CD4-positive, alpha-beta T cell (primary cell): ENCODE measurements at regions not wholly inside any gene's neighbourhood (a gene's known extent, or its start where the extent isn't known, plus 50 kb on each side); places are given as distances from the start of the nearest gene placed in this dataset.

Experiments
- ATAC-seq: fragments of 200-7000 bp; cut with Tn5 transposase; one replicate; pipeline ENCODE4 v1.10.0; 2022; ENCODE audit warnings: mild to moderate bottlenecking; ENCODE audit not compliant: poor library complexity
- CTCF ChIA-PET: fragments of 350-600 bp; sonication (Branson Sonifier 250); formaldehyde crosslinking; loops from one replicate; lab custom pipeline; 2021; ENCODE audit warnings: antibody characterized with exemption, inconsistent platforms; lab: Charles Lee
- POLR2A ChIA-PET: fragments of 350-600 bp; sonication (Branson Sonifier 250); formaldehyde crosslinking; loops from one replicate; lab custom pipeline; 2021; ENCODE audit warnings: antibody characterized with exemption, inconsistent platforms; lab: Charles Lee
- DNase-seq, 14 experiments: peaks; one replicate each; pipeline ENCODE4 v3.0.0-alpha.2; 2013 to 2020; ENCODE audit warnings: mixed read lengths in 2 of 14
- H3K27ac ChIP-seq, 2 donors: one replicate each; pipeline versions ENCODE4 v1.5.1 to v1.7.0; 2013; ENCODE audit warnings: low read length in 2 of 2, low read depth in 1 of 2, mild to moderate bottlenecking in 1 of 2
- H3K27me3 ChIP-seq, 2 experiments: 1 replicate in 1 of 2; 2 replicates in 1 of 2; pipeline versions ENCODE4 v1.6.1 to v1.7.0; 2013; ENCODE audit warnings: low read length in 2 of 2, control low read depth in 1 of 2, mild to moderate bottlenecking in 1 of 2, moderate library complexity in 1 of 2; ENCODE audit not compliant: insufficient read depth in 2 of 2, control insufficient read depth in 1 of 2
- H3K36me3 ChIP-seq: one replicate; pipeline ENCODE4 v1.6.1; 2013; ENCODE audit warnings: low read length, control low read depth; ENCODE audit not compliant: insufficient read depth
- H3K4me1 ChIP-seq: one replicate; pipeline ENCODE4 v1.6.1; 2013; ENCODE audit warnings: low read length, control low read depth; ENCODE audit not compliant: insufficient read depth
- H3K4me3 ChIP-seq: one replicate; pipeline ENCODE4 v1.5.1; 2013; ENCODE audit warnings: mild to moderate bottlenecking, low read length, moderate library complexity
- H3K9me3 ChIP-seq, 2 experiments: 1 replicate in 1 of 2; 2 replicates in 1 of 2; pipeline versions ENCODE4 v1.6.1 to v1.7.0; 2013; ENCODE audit warnings: low read length in 2 of 2, mild to moderate bottlenecking in 2 of 2, control low read depth in 1 of 2, moderate library complexity in 1 of 2; ENCODE audit not compliant: control insufficient read depth in 1 of 2, insufficient read depth in 1 of 2
- H3K27ac Mint-ChIP-seq: one replicate; pipeline ENCODE4 v1.8.0; 2020; ENCODE audit warnings: mixed read lengths
- H3K27me3 Mint-ChIP-seq: one replicate; pipeline ENCODE4 v1.8.0; 2021; ENCODE audit warnings: mixed read lengths
- H3K36me3 Mint-ChIP-seq: one replicate; pipeline ENCODE4 v1.8.0; 2021; ENCODE audit warnings: low read depth, mixed read lengths
- H3K4me1 Mint-ChIP-seq: one replicate; pipeline ENCODE4 v1.8.0; 2021; ENCODE audit warnings: low read depth, mixed read lengths
- H3K4me3 Mint-ChIP-seq: one replicate; pipeline ENCODE4 v1.8.0; 2020; ENCODE audit warnings: mild to moderate bottlenecking, mixed read lengths
- H3K9me3 Mint-ChIP-seq: one replicate; pipeline ENCODE4 v1.8.0; 2020; ENCODE audit warnings: mixed read lengths
- CTCF ChIP-seq: fragments of 200-600 bp; IDR thresholded peaks from one replicate; pipeline ENCODE4 v1.8.0; 2022; ENCODE audit warnings: antibody characterized with exemption, mild to moderate bottlenecking
- intact Hi-C, 2 experiments: fragments of 100-400 bp; cut with DNase I in 1 of 2; cut with micrococcal nuclease in 1 of 2; formaldehyde crosslinking; loops; one replicate each; pipeline versions ENCODE4 v1.15.1 to v1.9.0; 2023 to 2025; cut with DNase I, micrococcal nuclease

- Histone ChIP-seq H3K27me3 (no peaks in the 10 kb centered on the region), H3K27ac (no peak overlapping the region), H3K36me3 (no peaks in the 10 kb centered on the region), H3K4me3 (no peak overlapping the region), H3K4me1 (no peaks in the 10 kb centered on the region), H3K9me3 (peaks cover 0 to 11% of the 10 kb centered on the region in 2 experiments)
- DNase-seq (no peak), ATAC-seq (no peak)
- H3K4me1 Mint-ChIP-seq = no peaks in the 10 kb centered on the region
- TF ChIP-seq CTCF = no peak
- no peak overlapping the region for H3K27ac Mint-ChIP-seq
- H3K4me3 Mint-ChIP-seq = no peak overlapping the region
- no peaks in the 10 kb centered on the region for H3K36me3 Mint-ChIP-seq
- ChIA-PET CTCF (no interaction called here), POLR2A (interaction anchor here (1.0 kb wide), 1 partner anchor 10 kb away, joined by 3 read pairs; no protein-coding TSS in a partner anchor)
- H3K27me3 Mint-ChIP-seq = no peaks in the 10 kb centered on the region
- peaks cover 12% of the 10 kb centered on the region for H3K9me3 Mint-ChIP-seq
- intact Hi-C loops = no loop called here
Observed at GRCh38 chr12:127619869-127620734, 646.9 kb upstream of the TMEM132C start.

- Mint-ChIP-seq H3K4me3 (no peak overlapping the region), H3K27me3 (no peaks in the 10 kb centered on the region)
- POLR2A ChIA-PET = no interaction called here
Observed at GRCh38 chr12:127620735-127621355, 646.1 kb upstream of the TMEM132C start.

GRCh38 chr12:127621366-127621765 lies 645.6 kb upstream of the TMEM132C start:
- ChIA-PET POLR2A (no interaction called here), CTCF (no interaction called here)
- no peak overlapping the region for H3K4me3 Mint-ChIP-seq
- Histone ChIP-seq H3K27ac (no peak overlapping the region), H3K4me1 (no peaks in the 10 kb centered on the region), H3K36me3 (no peaks in the 10 kb centered on the region), H3K27me3 (no peaks in the 10 kb centered on the region), H3K9me3 (peaks cover 0 to 11% of the 10 kb centered on the region in 2 experiments), H3K4me3 (no peak overlapping the region)
- H3K4me1 Mint-ChIP-seq = no peaks in the 10 kb centered on the region
- DNase-seq = no peak
- H3K27me3 Mint-ChIP-seq = no peaks in the 10 kb centered on the region
- no peak overlapping the region for H3K27ac Mint-ChIP-seq
- peaks cover 12% of the 10 kb centered on the region for H3K9me3 Mint-ChIP-seq
- ATAC-seq = no peak
- intact Hi-C loops = no loop called here
- TF ChIP-seq CTCF = no peak
- H3K36me3 Mint-ChIP-seq = no peaks in the 10 kb centered on the region

More at GRCh38 chr12:127620735-127621355, 646.1 kb upstream of the TMEM132C start:
- TF ChIP-seq CTCF = no peak
- H3K36me3 Mint-ChIP-seq = no peaks in the 10 kb centered on the region
- no peak for ATAC-seq
- H3K27me3 ChIP-seq = no peaks in the 10 kb centered on the region
- H3K9me3 Mint-ChIP-seq = peaks cover 12% of the 10 kb centered on the region
- no peaks in the 10 kb centered on the region for H3K4me1 ChIP-seq
- H3K36me3 ChIP-seq = no peaks in the 10 kb centered on the region
- CTCF ChIA-PET = no interaction called here
- H3K27ac Mint-ChIP-seq = no peak overlapping the region
- no peak overlapping the region for H3K4me3 ChIP-seq
- H3K27ac ChIP-seq = no peak overlapping the region
- no peak for DNase-seq
- H3K9me3 ChIP-seq = peaks cover 0 to 11% of the 10 kb centered on the region in 2 experiments
- intact Hi-C loops = no loop called here
- H3K4me1 Mint-ChIP-seq = no peaks in the 10 kb centered on the region
